ENCODE measurements at regions not wholly inside any gene's neighbourhood (a gene's known extent, or its start where the extent isn't known, plus 50 kb on each side); places are given as distances from the start of the nearest gene placed in this dataset.

DNA sequence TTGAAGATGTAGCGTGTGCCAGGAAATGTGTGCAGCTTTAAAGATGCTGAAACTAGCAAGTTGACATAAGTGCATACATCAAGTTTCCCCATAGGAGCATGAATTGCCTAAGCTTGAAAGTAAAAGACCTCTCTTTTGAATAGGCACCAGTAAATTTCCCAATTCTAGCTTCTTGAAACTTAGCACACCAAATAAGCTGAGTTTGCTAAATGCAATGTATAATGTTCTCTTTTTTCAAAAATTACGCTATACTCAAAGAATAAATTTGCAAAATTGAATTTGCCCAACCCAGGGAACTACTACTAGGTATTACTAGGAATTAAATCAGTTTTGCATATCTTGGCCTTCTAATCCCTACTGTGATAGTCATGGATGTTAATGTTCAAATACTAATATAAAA is 923.9 kb upstream of the LCORL start:
- TF ChIP-seq, protein P1, sequence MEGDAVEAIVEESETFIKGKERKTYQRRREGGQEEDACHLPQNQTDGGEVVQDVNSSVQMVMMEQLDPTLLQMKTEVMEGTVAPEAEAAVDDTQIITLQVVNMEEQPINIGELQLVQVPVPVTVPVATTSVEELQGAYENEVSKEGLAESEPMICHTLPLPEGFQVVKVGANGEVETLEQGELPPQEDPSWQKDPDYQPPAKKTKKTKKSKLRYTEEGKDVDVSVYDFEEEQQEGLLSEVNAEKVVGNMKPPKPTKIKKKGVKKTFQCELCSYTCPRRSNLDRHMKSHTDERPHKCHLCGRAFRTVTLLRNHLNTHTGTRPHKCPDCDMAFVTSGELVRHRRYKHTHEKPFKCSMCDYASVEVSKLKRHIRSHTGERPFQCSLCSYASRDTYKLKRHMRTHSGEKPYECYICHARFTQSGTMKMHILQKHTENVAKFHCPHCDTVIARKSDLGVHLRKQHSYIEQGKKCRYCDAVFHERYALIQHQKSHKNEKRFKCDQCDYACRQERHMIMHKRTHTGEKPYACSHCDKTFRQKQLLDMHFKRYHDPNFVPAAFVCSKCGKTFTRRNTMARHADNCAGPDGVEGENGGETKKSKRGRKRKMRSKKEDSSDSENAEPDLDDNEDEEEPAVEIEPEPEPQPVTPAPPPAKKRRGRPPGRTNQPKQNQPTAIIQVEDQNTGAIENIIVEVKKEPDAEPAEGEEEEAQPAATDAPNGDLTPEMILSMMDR (IDR thresholded peaks at IDR 0.05; ENCODE audit: insufficient read depth, low read length): no peak
- TF ChIP-seq SPI1 (IDR thresholded peaks at IDR 0.05; ENCODE audit: borderline replicate concordance, low read depth): no peak
- TF ChIP-seq, protein P2, sequence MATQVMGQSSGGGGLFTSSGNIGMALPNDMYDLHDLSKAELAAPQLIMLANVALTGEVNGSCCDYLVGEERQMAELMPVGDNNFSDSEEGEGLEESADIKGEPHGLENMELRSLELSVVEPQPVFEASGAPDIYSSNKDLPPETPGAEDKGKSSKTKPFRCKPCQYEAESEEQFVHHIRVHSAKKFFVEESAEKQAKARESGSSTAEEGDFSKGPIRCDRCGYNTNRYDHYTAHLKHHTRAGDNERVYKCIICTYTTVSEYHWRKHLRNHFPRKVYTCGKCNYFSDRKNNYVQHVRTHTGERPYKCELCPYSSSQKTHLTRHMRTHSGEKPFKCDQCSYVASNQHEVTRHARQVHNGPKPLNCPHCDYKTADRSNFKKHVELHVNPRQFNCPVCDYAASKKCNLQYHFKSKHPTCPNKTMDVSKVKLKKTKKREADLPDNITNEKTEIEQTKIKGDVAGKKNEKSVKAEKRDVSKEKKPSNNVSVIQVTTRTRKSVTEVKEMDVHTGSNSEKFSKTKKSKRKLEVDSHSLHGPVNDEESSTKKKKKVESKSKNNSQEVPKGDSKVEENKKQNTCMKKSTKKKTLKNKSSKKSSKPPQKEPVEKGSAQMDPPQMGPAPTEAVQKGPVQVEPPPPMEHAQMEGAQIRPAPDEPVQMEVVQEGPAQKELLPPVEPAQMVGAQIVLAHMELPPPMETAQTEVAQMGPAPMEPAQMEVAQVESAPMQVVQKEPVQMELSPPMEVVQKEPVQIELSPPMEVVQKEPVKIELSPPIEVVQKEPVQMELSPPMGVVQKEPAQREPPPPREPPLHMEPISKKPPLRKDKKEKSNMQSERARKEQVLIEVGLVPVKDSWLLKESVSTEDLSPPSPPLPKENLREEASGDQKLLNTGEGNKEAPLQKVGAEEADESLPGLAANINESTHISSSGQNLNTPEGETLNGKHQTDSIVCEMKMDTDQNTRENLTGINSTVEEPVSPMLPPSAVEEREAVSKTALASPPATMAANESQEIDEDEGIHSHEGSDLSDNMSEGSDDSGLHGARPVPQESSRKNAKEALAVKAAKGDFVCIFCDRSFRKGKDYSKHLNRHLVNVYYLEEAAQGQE (IDR thresholded peaks at IDR 0.05; ENCODE audit: insufficient replicate concordance, low read depth): no peak
- TF ChIP-seq POLR2AphosphoS5 (IDR thresholded peaks at IDR 0.05; ENCODE audit: low read depth): no peak
- no peak for TF ChIP-seq GABPA (IDR thresholded peaks at IDR 0.05; ENCODE audit: low read depth)

All from HL-60 (cell line).